Medulla oblongata (tissue), 1 donor: ENCODE measurements at regions not wholly inside any gene's neighbourhood (a gene's known extent, or its start where the extent isn't known, plus 50 kb on each side); places are given as distances from the start of the nearest gene placed in this dataset.

Experiments
- DNase-seq: peaks from one replicate; pipeline ENCODE4 v3.0.0-alpha.2; 2015; ENCODE audit errors: extremely low spot score

DNA sequence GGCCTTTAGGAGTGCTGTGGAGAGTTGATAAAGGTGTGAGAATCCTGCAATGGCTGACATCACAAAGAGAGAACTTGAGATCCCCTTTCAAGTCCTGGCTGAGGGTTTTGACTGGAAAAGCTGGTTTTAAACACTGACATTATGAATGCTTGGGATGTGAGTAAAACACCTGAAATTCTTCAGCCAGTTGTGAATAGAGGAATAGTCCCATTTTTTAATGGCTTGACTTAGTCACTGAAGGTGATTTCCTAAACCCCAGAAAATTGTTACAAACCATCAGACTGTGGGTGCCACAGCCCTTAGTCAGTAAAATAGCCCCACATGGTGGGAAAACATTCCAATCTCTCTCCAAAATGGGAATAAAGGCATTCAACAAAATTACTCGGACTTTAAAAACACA is 107.7 kb upstream of the LMO4 start:
- DNase-seq = no peak

DNA sequence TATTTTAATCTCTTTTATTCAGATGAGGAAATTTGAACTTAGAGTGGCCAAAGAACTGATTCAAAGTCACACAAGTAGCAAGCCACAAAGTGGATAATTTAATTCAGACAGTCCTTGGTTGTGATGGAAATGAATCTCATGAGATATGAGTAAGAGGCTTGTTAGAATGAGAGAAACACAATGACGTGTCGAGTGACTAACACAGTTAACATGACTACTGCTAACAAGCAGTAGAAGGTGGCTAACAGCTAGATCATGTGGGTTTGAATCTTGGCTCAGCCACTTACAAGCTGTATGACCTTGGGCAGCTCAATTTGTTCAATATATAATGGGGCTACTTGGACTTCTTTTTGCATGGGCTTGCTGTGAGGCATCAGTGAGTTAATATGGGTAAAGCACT is 104.5 kb upstream of the LMO4 start:
- no peak for DNase-seq

DNA sequence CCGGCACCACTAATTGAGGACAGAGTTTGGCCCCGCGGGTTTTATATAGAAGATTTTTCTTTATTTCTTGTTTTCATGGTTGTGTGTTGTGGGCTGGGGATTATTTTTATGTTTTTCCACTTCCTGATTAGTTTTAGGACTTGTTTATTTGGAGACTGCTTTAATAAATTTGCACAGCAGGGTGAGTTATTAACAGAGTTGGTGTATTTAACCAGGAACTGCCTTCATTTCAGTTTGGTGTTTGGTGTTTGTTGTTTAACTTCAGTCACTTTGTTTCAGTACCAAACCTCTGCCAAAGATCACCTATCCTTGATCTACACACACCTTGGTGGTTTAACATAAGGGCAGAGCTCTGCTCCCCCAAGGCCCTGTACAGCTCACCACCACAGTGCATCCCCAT is 103.5 kb upstream of the LMO4 start:
- DNase-seq = no peak

DNA sequence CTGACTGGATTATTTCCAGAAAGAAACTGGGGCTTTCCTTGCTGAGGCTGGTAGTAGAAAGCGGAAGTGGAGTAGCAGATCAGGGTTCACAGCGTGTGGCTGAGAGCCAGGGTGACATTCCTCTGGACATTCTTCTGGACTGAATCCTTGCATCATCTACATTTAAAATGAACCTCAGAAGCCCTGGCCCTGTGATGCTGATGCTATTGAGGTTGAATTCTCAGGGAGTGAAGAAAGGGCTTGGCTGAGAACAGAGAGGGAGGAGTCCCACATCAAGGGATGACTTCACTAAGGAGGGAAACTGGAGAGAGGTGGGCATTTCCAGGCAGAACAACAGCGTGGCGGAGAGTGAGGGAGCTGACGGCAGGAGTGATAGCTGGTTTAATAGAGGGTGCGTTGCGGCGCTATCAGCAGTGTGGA is 102.3 kb upstream of the LMO4 start:
- peak; percentile 43 for DNase-seq

DNA sequence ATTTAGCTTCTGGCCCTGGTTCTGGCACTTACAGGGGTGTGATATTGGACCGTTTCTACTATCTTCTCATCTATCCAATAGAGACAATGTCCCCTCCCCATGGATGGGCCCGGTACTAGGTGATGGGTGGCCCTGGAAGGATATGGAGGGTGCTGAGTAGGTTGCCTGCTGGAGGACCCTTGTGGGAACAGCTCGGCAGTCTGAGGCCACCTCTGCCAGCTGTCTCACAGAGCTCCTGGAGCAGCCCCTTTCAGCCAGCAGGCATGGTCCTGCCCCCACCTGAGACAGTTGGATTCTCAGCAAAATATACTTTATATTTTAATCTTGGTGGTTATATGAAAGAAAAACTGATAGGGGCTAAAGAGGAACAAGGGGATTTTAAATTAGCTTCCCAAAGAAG is 101.0 kb upstream of the LMO4 start:
- no peak for DNase-seq

DNA sequence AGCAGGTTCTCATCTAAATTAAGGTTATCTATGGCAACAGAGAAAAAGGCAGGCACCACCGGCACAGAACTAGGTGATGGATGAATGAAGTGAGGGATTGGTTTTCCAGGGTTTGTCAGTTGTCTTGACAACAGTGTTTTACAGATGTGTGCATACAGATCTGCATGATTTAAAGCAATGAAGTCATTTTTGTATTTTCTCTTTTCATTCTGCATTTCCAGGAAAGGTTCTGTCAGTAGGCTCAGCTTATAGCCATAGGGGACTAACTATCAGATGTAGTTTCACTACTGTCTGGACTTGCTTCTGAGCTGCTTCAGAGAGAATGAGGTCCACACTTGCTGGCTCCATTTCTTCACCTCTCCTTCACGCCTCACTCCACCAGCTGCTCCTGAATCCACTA is 98.2 kb upstream of the LMO4 start:
- DNase-seq = no peak

DNA sequence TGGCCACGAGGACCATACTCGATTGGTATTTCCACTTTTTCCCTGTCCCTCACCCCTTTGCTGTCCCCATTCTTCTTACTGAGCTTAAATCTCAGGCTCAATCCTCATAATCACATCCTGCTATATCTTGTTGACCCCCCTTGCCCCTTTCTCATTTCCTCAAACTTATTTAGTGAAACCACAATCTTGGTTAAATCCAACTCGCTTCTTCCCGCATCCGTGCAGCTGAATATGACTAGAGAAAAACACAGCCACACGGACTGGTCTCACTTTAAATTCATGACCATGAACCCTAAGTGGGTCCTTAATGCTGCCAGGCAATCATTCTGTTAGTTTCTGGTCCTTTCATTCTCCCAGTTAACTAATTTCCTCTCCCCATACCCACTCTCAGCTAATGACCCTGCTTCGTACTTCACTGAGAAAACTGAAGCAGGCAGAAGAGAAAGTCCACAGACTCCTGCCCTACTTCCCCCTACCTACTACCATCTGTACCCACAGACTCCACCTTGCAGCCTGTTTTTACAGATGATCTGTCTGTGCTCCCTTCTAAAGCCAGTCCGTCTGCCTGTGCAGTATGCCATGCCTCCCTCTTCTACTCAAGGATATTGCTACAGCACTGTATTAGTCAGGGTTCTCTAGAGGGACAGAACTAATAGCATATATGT is 96.8 kb upstream of the LMO4 start:
- no peak for DNase-seq

DNA sequence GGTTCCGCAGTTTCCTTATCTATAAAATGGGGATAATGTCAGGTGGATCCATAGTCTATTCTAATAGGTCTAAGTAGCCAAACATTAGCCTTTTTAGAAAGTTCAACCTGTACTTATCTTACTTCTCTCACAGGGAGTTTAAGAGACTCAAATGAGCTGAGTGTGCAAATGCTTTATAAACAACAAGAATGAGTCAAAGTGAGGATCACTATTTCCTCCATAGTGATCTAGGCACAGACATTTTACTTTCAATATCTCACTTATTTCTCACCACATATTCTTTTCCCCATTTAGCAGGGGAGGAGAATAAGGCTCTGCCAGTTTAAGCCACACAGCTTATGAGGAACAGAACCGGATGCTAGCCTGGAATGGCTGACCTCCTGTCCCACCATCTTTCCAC is 92.1 kb upstream of the LMO4 start:
- no peak for DNase-seq

DNA sequence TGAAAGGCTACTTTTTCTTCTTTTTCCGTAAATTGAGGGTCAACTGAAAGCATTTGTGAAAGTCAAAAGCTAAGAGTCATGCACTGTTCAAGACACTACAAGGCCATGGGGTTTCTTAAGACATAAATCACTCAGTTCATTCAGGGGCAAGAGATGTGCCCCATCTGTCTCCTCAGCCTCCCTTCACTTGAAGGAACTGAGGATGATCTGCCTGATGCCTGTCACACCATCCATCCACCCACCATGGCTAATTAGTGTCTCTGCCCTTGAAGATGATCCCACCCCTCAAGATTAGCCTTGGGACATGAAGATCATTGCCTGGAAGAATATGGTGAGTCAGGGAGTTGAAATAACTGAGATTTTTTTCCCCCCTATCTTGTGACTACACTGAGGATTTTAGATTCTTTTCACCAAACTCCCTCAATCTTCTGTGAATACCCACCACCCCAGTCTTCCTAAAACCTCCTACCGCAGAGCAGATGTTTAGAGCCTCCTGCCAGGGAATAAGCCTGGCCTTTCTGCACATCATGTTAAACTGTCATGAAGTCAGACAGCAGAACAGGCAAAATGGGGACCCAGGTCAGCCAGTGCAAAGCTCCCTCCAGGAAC is 88.6 kb upstream of the LMO4 start:
- DNase-seq = no peak

DNA sequence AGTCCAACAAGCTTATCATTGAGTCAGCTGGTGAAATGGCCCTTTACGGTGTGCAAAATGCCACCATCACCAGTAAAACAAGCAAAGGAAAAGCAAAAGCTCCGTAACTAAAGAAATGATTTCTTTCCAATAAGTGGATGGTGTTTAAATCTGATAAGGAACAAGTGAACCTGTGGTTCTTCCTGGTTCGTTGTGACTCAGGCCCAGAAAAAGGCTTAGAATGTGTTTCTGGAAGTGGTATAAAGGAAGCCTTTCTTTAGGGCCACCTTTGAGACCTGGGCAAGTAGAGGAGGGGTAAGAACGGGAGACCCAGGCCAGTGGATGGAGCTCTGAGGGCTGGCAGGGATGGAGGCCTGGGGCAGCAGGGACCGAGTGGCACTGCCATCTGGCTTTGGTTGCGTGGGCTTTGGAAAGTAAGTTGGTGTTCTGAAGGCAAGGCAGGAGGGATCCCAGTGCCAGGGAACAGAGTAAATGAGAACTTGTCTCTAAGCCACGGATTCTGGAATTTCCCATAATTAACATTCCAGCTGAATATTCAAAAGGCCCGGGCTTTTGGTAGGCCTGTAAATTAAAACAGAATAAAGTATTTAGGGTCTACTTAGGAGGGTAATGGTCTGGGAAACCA is 87.9 kb upstream of the LMO4 start:
- peak; percentile 69 for DNase-seq

DNA sequence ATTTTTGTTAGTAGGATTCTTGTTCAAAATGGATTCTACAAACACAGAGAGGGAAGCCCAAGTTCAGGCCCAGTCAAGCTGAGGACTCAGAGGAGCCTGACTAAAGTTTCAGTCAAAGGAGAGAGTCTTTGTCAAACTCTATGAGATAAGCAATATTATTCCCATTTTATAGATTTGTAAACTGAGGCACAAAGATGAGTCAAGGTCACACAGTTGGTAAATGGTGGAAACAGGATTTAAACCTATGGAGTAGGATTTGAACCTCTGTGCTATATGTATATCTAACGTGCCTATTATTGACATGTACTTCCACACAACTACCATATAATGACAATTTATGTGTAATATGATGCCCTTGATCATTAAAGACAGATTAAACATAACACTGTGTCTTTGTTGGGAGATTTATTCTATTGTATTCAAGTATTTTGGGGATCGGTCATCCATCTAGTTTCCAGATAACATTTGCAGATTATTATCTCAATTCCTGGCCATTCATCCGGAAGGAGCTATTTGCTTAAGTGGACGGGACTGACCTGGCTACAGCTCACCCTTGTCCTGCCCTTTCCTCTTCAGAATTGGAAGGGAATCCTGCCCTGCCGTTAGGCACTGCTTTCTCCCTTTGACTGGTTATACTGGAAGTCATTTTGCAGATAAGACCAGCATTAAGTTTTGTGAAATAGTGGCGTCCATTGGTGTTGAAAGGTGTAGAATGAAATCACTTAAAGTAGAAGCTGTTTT is 86.1 kb upstream of the LMO4 start:
- no peak for DNase-seq

DNA sequence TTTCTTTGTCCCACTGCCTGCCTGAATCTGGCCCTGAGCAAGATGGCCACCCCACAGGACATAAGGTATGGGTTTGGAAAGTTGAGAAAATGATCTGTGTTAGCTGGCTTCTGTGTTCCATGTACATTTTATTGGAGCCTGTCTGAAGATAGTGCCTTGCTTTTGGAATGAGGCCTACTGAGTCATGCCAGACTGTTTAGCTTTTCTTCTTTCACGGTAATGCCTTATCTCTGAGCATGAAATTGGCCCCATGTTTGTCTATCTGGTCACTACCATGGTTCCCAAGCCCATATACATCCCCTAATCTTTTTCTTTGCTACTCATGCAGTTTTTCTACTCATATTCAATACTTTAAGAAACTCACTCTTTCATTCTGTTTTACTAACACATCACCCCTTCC is 85.1 kb upstream of the LMO4 start:
- no peak for DNase-seq

DNA sequence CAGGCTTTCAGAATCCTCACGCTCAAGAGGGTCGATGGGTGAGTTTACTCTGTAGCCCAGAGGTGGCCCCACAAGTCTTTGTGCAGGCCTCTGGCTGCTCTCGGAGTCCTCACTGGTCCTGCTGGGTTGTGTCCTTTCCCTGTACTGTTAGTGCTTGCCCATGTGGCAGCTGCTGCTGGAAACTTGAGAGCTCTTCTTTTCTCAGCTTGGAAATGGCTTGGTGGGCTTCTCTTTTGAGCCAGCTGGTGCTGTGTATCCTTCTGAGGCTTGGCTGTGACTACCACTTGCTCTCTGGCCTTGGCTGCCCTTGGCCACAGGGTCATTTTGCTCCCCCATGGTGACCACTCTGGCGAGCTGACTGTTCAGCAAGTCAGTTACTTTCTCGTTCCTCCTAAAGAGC is 82.2 kb upstream of the LMO4 start:
- DNase-seq = no peak

DNA sequence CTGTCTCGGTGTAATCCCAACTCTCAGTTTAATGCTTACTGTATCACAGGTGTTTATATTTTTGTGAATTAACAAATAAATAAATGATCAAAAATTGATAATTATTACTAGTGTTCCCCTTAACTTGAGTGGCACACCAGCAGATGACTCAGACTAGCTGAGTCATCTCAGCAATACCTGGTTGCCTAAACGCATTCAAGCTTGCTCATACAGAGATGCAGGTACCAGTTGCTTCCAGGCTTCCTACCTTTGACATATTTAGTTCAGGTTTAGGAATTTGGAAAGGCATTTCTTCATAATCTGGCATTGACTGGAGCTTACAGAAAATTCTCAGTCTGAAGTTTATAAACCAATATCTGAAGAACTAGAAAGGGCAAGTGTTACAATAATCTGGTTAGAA is 78.9 kb upstream of the LMO4 start:
- DNase-seq = no peak

DNA sequence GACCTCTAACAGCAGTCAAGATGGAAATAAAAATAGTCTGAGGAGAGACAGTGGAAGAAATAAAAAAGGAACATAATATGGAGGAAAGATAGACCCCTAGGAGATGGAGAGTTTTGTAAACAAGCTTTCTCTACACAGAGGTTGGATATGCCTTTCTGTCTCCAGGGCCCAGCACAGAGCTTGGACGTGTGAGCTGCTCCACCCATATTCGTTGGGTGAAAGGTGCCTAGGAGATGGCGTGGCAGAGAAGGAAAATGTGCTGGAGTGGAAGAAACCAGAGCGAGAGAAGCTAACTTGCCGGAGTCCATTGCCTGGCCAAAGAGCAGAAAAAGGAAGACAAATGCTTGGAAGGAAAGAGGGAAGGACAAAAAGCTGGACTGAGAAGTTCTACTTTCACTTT is 78.3 kb upstream of the LMO4 start:
- DNase-seq = no peak

DNA sequence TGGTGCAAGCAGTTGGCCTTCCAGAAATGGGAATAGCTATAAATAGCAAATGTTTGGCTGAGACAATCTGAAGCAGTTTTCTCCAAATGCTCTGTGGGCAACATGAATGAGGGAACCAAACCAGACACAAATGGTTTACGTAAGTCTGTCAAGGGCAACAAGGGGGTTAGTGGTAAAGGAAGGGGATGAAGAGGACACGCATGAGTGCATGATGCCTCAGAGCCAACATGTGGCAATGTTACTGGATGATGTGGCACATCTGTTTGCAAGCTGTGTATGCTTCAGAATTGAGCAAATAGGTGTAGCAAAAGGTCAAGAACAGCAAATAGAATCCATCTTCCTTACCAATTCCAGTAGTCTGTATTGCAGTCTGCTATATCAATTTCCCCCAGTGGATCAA is 76.3 kb upstream of the LMO4 start:
- no peak for DNase-seq

DNA sequence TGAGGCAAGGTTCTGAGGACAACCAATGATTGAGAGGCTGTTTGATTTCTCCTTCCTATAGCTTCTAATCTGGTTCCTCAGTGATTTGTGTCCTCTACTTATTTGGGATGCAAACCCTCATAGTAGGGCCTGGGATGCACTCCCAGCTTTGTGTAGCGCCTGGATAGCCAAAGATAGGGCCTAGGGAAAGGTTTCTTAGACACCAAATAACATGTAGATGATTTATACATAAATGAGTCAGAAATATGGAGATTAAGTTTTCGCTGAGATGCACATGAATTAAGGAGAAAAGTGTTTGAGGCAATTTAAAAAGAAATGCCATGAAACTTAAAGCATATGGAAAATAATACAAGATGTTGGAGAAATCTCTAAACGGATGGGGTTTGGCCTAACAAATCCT is 66.0 kb upstream of the LMO4 start:
- no peak for DNase-seq

DNA sequence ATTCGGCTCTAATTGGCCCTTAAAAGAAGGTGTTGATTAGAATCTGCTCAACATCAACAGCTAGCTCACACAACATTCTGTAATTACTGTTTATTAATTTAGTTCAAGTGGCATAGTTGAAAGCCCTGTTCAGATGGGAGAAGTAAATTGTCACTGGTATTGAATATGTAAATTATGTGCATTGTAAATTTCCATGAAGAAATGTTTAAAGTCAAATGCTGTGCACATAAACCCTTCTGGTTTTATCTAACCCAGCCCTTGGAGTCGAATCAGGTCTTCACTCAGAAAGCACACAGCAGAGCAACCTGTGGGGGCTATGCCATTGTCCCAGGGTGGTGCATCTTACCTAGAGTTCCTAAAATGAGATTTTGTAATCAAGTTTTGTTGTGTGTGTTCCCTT is 65.4 kb upstream of the LMO4 start:
- DNase-seq = no peak

DNA sequence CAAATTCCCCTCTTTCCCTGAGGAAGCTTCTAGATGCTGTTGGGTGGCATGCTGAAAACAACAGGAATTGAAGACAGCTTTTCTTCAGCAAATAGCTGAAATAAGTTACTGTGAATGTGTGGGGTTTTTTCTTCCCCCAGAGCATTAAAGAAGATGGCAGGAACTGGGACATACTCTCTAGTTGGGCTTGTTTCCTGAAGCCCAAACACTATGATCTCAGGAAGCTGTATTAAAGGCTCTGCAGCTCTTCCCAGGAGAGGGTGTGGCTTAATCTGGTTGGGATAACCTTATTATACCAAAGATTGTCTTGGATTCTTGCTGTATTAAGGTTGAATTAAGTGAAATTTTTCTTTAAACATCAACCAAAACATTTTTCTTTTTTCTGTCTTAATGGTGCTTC is 64.9 kb upstream of the LMO4 start:
- no peak for DNase-seq

DNA sequence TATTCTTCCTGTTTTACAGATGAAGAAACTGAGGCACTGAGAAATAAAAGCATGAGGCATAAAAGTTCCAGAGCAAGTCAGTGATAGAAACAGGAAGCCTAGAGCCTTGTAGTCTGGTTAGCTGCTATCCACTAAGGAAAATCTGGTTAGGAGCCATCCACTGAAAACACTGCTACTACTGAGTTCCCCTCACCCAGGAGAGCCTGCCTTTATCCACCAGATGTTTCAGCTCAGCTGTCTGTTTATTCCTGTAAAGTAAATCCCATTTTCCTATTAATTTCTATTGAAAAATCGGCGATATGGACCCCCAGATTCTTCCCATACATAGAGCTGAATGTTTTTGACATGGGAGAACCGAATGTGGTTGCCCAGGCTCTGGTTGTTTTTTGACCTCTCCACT is 63.7 kb upstream of the LMO4 start:
- no peak for DNase-seq

DNA sequence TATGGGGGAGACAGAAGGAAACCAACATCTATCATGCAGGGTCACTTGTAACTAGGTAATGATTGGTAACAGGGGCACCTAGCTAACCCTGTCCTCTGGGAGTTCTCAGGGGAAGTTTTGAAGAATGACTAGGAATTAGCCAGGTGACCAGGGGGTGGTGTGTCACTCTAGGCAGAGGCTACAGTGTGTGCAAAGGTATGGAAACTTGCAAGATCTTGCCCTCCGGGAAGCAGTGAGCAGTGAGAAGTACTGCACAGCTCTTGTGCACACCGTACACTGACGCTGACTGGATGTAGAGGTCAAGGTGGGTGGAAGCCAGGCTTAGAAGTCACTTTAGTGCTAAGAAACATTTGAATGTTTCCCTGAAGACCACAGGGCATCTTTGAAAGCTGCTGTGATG is 62.9 kb upstream of the LMO4 start:
- no peak for DNase-seq

DNA sequence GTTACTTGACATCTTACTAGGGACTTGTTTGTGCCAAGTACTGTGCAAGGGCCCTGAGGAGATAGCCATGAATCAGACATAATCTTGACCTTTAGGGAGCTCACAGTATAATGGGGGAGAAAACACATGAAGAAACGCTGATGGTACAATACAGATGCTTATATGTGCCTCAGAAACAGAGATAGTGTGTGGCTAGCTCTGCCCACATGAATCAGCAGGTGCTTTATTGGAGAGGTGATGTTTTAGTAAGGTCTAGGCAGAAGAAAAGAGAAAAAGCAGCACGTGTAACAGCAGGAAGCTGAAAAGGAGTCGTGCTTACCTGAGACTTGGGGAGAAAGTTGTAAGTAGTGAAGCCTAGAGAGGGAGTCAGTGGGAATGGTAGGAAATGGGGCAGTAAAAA is 60.6 kb upstream of the LMO4 start:
- DNase-seq = no peak

DNA sequence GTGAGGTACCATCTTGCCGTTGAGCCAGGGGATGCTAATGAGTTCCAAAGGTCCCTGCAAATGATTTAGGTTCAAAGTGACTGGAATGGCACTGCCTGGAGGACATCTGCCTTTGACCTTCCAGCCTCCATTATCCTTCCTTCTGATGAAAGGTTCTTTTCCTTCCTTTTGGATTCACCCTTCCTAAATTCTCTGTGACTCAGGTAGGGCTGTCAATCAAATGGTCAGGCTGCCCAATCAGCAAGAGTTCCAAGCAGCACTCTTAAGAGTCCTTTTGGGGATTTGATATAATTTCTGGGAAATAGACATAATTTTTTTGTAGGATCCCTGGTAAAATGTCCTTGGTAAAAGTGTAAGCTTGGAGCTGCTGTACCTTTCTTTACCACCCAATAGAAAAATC is 58.8 kb upstream of the LMO4 start:
- DNase-seq = no peak
